Sigmoid colon (tissue), 4 donors: ENCODE measurements at regions not wholly inside any gene's neighbourhood (a gene's known extent, or its start where the extent isn't known, plus 50 kb on each side); places are given as distances from the start of the nearest gene placed in this dataset.
A peak's percentile ranks its signal among the peaks of the same experiment; 100 is the strongest.

Source experiments
- POLR2AphosphoS5 ChIP-seq, 4 donors: sonication (generic); formaldehyde crosslinking; IDR thresholded peaks; one replicate each; pipeline ENCODE4 v1.6.1; 2017; ENCODE audit warnings: antibody characterized with exemption in 4 of 4
- TF ChIP-seq, protein P1 (sequence below), 4 experiments: fragments of 450-650 bp in 3 of 4; fragments of 200-600 bp in 1 of 4; IDR thresholded peaks; one replicate each; pipeline ENCODE4 v1.5.1; 2016 to 2019; ENCODE audit warnings: antibody characterized with exemption in 4 of 4, mild to moderate bottlenecking in 3 of 4, moderate library complexity in 2 of 4

- TF ChIP-seq, protein P1, sequence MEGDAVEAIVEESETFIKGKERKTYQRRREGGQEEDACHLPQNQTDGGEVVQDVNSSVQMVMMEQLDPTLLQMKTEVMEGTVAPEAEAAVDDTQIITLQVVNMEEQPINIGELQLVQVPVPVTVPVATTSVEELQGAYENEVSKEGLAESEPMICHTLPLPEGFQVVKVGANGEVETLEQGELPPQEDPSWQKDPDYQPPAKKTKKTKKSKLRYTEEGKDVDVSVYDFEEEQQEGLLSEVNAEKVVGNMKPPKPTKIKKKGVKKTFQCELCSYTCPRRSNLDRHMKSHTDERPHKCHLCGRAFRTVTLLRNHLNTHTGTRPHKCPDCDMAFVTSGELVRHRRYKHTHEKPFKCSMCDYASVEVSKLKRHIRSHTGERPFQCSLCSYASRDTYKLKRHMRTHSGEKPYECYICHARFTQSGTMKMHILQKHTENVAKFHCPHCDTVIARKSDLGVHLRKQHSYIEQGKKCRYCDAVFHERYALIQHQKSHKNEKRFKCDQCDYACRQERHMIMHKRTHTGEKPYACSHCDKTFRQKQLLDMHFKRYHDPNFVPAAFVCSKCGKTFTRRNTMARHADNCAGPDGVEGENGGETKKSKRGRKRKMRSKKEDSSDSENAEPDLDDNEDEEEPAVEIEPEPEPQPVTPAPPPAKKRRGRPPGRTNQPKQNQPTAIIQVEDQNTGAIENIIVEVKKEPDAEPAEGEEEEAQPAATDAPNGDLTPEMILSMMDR (IDR thresholded peaks at IDR 0.05): peak in 3 of 4 experiments; percentile 31 to 75 (median 65)
- TF ChIP-seq POLR2AphosphoS5 (IDR thresholded peaks at IDR 0.05): no peak
Measured at GRCh38 chr1:30085811-30086770, 637.3 kb downstream of the MATN1 start.
